GM21360 (cell line): ENCODE measurements at regions not wholly inside any gene's neighbourhood (a gene's known extent, or its start where the extent isn't known, plus 50 kb on each side); places are given as distances from the start of the nearest gene placed in this dataset.

ENCODE experiments used
- ATAC-seq: cut with Tn5 transposase; IDR thresholded peaks from one replicate; pipeline ENCODE4 v1.9.1; 2021; ENCODE audit warnings: mild to moderate bottlenecking, moderate library complexity; ENCODE audit not compliant: unreplicated experiment

GRCh38 chr1:232556351-232556750 is 73.6 kb downstream of the SIPA1L2 start:
- no peak for ATAC-seq

- ATAC-seq, result no peak
Measured at GRCh38 chr1:232555494-232556210, 74.3 kb downstream of the SIPA1L2 start.

GRCh38 chr1:232554409-232554808 is 75.5 kb downstream of the SIPA1L2 start:
- no peak for ATAC-seq

- ATAC-seq, result no peak
Measured at GRCh38 chr1:232553809-232554208, 76.1 kb downstream of the SIPA1L2 start.

GRCh38 chr1:232553050-232553754 is 76.7 kb downstream of the SIPA1L2 start:
- no peak for ATAC-seq

GRCh38 chr1:232551386-232551785 is 78.5 kb downstream of the SIPA1L2 start:
- ATAC-seq, result no peak

GRCh38 chr1:232550007-232550406 is 79.9 kb downstream of the SIPA1L2 start:
- no peak for ATAC-seq

- no peak for ATAC-seq
Measured at GRCh38 chr1:232548691-232549090, 81.2 kb downstream of the SIPA1L2 start.

- no peak for ATAC-seq
Measured at GRCh38 chr1:232547938-232548484, 81.9 kb downstream of the SIPA1L2 start.

GRCh38 chr1:232542633-232543593 is 87.0 kb downstream of the SIPA1L2 start:
- ATAC-seq, result no peak

- no peak for ATAC-seq
Measured at GRCh38 chr1:232538943-232539302, 91.0 kb downstream of the SIPA1L2 start.

- ATAC-seq, result no peak
Measured at GRCh38 chr1:232538224-232538942, 91.5 kb downstream of the SIPA1L2 start.

- no peak for ATAC-seq
Measured at GRCh38 chr1:232534552-232535517, 95.1 kb downstream of the SIPA1L2 start.

GRCh38 chr1:232533328-232533727 is 96.6 kb downstream of the SIPA1L2 start:
- ATAC-seq, result no peak

GRCh38 chr1:232532901-232533300 is 97.0 kb downstream of the SIPA1L2 start:
- ATAC-seq, result no peak

GRCh38 chr1:232531291-232531690 is 98.6 kb downstream of the SIPA1L2 start:
- no peak for ATAC-seq

GRCh38 chr1:232529747-232530146 is 100.2 kb downstream of the SIPA1L2 start:
- no peak for ATAC-seq

GRCh38 chr1:232528472-232529089 is 101.4 kb downstream of the SIPA1L2 start:
- ATAC-seq, result no peak

GRCh38 chr1:232524056-232524455 is 105.9 kb downstream of the SIPA1L2 start:
- ATAC-seq, result no peak
